HG02623 (cell line): ENCODE measurements at regions not wholly inside any gene's neighbourhood (a gene's known extent, or its start where the extent isn't known, plus 50 kb on each side); places are given as distances from the start of the nearest gene placed in this dataset.
"Not testable (repeated sequence)": the region's sequence is repeated elsewhere in the genome, so short reads cannot be mapped to it uniquely, and the experiment has no call there.

Experiments
- ATAC-seq: cut with Tn5 transposase; IDR thresholded peaks from one replicate; pipeline ENCODE4 v1.9.1; 2021; ENCODE audit warnings: moderate library complexity; ENCODE audit not compliant: unreplicated experiment

GRCh38 chr6:120545353-120545752, 788.9 kb downstream of the TBC1D32 start:
- ATAC-seq: no peak

GRCh38 chr6:120534954-120535353, 799.3 kb downstream of the TBC1D32 start:
- ATAC-seq: no peak

- ATAC-seq: no peak
Observed at GRCh38 chr6:120526576-120526975, 807.7 kb downstream of the TBC1D32 start.

- ATAC-seq: no peak
Observed at GRCh38 chr6:120514544-120514943, 819.7 kb downstream of the TBC1D32 start.

DNA sequence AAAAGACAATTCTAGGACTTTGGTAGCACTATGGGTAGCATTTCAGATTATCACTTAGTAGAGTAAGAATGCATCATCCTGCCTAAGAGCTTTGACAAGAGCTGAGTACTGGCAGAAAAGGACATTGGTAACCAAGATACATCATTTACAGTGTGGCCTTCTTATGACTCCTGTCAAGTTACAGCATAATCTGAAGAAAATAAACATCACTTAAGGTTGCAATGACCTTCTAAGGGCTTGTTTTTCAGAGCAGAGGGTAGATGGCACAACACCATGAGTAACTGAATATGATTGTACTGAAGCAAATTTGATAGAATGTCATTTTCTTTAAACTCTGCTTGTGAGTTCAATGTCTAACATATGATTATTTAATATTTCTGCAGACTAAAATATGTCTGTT, 822.6 kb downstream of the TBC1D32 start:
- ATAC-seq: no peak

GRCh38 chr6:120498711-120499110, 835.6 kb downstream of the TBC1D32 start:
- no peak for ATAC-seq

- no peak for ATAC-seq
Observed at GRCh38 chr6:120496661-120497060, 837.6 kb downstream of the TBC1D32 start.

DNA sequence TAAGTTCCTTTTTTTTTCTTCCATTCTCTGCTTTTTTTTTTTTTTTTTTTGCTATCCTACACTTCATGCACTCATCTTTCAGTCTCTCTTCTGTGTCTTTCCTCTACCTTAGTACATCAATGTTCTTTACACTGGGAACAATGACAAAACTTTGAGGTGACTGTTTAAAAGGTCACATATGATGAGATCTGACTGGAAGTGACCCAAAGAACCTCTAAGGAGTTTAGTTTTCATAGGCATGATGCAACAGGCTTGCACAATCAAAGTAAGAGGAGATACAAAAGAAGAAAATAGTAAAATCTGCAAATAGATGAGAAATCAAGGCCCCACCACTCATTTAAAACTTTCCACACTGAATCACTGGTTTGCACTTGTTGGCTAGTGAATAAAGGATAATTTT, 840.8 kb downstream of the TBC1D32 start:
- ATAC-seq: no peak

DNA sequence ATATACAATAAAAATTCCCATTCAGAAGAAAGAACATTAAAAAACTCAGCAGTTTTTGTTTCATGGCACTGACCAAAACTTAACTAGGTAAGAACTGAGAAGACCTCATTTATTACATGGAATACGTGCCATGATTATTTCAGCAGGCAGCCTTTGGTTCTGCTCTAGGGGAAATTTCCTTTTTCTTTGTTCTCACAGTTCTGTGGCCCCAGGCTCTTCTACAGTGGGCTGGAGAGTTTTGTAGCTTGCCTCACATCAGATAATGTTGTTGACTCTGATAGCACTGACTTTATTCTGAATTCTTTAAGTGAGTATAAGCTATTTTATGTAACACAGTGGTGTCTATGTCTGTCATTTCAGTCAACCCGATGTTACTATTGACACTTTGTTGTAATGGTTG, 844.3 kb downstream of the TBC1D32 start:
- ATAC-seq: no peak

- ATAC-seq: no peak
Observed at GRCh38 chr6:120484146-120484545, 850.1 kb downstream of the TBC1D32 start.

DNA sequence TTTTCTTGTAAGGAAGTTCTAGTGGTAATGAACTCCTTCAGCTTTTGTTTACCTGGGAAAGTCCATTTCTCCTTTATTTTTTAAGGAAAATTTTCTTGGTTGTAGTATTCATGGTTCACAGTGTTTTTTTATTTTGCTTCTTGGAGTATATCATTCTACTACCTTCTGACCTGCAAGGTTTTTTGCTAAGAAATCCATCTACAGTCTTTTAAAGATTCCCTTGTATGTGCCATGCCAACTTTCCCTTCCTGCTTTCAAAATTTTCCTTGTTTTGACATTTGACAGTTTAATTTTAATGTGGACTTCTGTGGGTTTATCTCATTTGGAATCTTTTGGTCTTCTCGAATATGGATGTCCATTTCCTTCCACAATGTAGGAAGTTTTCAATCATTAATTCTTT, 855.6 kb downstream of the TBC1D32 start:
- ATAC-seq: no peak

DNA sequence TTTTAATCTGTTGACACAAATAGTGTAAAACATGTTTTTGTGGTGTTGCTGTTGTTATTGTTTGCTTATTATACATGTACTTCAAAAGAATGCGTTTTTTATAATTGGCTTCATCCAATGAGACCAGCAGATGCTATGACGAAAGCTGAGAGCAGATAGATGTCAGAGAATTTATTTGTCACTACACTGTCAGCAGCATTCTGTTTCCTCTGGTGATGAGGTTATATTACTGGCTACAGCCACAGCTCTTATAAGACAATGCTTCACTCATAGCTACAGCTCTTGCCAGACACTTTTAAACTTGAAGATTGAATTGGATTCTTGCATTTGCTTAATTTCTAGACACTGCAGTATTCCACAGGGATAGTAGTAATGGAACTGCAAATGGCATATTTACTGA, 860.5 kb downstream of the TBC1D32 start:
- ATAC-seq: no peak

GRCh38 chr6:120468486-120468885, 865.8 kb downstream of the TBC1D32 start:
- no peak for ATAC-seq

GRCh38 chr6:120451508-120451907, 882.8 kb downstream of the TBC1D32 start:
- ATAC-seq: no peak

DNA sequence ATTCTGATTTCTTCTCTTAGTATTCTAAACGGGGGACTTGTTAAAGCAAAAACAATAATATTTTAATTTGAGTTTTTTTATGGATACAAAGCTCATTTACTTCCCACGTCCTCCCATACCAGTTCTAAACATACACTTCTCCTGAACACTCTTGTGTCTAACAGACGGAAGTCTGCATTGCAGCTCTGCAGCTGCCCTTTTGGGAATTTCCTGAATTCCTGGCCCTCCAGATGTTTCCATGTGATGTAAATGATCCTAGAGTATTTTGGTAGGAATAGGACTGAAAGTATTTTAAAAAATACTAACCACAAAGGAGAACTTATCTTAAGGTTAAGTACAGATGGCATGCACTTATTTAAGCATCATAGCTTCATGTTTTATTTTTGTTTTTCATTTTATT, 886.7 kb downstream of the TBC1D32 start:
- ATAC-seq: no peak

DNA sequence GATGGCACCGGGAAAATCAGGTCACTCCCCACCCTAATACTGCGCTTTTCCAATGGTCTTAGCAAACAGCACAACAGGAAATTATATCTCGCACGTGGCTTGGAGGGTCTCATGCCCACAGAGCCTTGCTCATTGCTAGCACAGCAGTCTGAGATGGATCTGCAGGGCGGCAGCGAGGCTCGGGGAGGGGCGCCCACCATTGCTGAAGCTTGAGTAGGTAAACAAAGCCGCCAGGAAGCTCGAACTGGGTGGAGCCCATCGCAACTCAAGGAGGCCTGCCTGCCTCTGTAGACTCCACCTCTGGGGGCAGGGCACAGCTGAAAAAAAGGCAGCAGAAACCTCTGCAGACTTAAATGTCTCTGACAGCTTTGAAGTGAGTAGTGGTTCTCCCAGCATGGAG, 901.4 kb downstream of the TBC1D32 start:
- ATAC-seq: not testable (repeated sequence)

GRCh38 chr6:120431841-120432240, 902.4 kb downstream of the TBC1D32 start:
- ATAC-seq: no peak

DNA sequence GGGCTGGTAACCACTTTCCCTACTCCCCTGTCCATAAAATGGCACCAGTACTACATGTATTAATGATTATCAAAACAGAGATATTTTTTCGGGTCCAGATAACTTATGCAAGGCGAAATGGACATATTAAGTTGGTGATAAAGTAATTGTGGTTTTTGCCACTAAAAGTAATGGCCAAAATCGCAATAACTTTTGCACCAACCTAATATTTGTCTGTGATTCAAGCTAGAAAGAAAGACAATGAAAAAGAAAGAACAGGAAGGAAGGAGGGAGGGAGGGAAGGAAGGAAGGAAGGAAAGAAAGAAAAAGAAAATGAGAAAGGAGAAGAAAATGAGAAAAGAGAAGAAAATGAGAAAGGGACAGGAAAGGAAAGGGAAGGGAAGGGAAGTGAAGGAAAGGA, 922.9 kb downstream of the TBC1D32 start:
- ATAC-seq: no peak

DNA sequence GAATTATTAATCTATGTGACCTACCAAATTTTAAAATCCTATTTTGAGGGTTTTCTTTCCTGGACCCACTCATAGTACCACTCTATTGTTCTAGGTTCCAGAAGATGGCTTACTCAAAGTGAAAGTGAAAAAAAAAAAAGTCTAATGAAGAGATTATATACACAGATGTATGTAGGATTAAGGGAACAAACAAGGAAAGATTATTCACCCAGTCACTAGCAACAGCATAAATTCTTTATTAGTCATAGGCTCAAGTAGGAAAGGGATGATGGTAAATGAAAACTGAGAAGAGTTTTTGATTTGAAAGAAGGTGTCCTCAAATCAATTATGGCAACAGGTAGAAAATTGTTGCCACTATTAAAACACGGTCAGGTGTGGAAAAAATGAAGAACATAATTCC, 923.7 kb downstream of the TBC1D32 start:
- no peak for ATAC-seq

DNA sequence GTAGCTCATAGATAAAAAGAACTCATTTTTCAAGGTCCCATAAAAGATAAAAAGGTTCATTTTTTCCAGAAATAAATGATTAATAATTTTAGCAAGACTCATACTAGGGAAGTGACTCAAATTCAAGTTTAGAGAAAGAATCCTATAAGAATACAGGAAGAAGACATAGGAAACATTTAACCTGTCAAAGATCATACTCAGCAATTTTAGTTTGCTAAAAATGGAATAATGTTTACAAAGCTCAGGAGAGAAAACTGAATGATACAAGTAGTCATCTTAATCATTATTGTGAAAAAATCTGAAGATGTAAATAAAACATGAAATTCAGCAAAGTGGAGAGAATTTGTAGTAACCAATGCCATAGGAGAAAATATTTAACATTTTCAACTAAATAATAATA, 926.6 kb downstream of the TBC1D32 start:
- ATAC-seq: no peak

DNA sequence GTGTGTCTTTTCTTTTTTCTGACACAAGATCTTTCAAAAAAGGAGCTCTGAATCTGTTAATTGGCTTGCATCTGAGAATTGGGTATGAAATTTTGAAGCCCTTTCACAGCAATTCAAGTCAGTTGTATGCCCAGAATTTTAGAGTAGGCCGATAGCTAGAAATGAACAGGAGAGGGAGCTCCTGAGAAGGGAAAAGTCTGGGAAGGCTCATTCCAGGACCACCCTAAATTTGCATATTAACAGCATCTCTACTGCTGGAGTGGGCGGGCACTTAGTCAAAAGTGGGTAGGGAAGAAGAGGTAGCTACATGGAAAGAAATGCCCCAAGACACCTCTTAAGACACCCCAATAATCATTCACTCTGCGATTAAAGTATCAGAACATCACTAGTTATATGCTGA, 928.3 kb downstream of the TBC1D32 start:
- no peak for ATAC-seq

GRCh38 chr6:120395784-120396183, 938.5 kb downstream of the TBC1D32 start:
- ATAC-seq: no peak

GRCh38 chr6:120395330-120395729, 939.0 kb downstream of the TBC1D32 start:
- ATAC-seq: no peak

DNA sequence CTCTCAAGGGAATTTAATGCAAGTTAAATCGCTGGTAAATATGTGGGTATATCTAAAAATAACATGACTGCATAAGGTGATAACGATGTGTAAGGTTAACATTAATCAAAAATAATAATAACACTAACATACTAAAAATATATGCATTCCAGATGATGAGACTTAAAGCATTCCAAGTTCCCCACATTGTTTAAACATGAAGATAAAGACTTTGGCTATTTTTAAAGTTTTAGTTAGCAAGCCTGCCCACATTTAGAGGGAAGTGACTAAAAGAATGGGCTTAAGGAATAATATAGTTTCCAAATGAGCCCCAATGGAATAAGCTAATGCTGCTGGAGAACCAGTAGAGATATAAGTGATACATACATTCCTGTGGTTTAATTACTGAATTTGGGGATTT, 941.3 kb downstream of the TBC1D32 start:
- ATAC-seq: no peak
